Hematopoietic multipotent progenitor cell treated with erythropoietin and hydrocortisone succinate and interleukin-3 and kit ligand, for 17 days (in vitro differentiated cells): ENCODE measurements at regions not wholly inside any gene's neighbourhood (a gene's known extent, or its start where the extent isn't known, plus 50 kb on each side); places are given as distances from the start of the nearest gene placed in this dataset.
"Not testable (repeated sequence)": the region's sequence is repeated elsewhere in the genome, so short reads cannot be mapped to it uniquely, and the experiment has no call there.

Experiments used
- DNase-seq: peaks from one replicate; pipeline ENCODE4 v3.0.0-alpha.2; 2015; ENCODE audit warnings: low spot score

GRCh38 chr17:37859451-37859850 lies 64.8 kb upstream of the TBC1D3K start:
- no peak for DNase-seq

GRCh38 chr17:37858391-37858790 lies 65.8 kb upstream of the TBC1D3K start:
- not testable (repeated sequence) for DNase-seq

GRCh38 chr17:37856245-37856644 lies 68.0 kb upstream of the TBC1D3K start:
- no peak for DNase-seq

DNA sequence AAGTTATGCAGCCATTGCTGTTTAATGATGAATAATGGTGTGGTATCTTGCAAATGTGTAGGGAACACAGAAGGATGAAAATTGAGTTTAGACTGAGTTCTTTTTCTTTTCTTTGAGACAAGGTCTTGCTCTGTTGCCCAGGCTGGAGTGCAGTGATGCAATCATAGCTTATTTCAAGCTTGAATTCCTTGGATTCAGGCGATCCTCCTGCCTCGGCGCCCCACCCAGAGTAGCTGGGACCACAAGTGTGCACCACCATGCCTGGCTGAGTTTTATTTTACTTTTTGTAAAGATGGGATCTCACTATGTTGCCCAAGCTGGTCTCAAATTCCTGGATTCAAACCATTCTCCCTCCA lies 74.6 kb upstream of the TBC1D3K start:
- no peak for DNase-seq

- DNase-seq = no peak
Observed at GRCh38 chr17:37848690-37849616, 75.3 kb upstream of the TBC1D3K start.

GRCh38 chr17:37847811-37848331 lies 76.3 kb upstream of the TBC1D3K start:
- DNase-seq = no peak

GRCh38 chr17:37847102-37847501 lies 77.1 kb upstream of the TBC1D3K start:
- DNase-seq = no peak

DNA sequence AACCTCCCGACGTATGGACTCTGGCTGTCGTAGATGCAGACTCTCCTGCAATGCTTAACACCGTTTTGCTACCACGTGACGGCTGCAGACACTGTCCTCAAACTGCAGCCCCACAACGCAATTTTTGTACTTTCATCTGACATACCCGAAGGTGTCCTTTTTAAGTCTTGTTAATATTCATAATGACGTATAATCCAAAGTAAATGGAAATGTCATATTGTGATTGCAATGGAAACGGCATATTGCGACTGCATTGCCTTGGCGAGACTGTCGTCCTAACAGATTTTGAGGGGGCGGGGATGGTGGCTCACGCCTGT lies 79.3 kb upstream of the TBC1D3K start:
- DNase-seq = no peak

GRCh38 chr17:37844158-37844976 lies 79.8 kb upstream of the TBC1D3K start:
- DNase-seq = peak; percentile 38

GRCh38 chr17:37842401-37842800 lies 81.8 kb upstream of the TBC1D3K start:
- DNase-seq = no peak

GRCh38 chr17:37841232-37841631 lies 83.0 kb upstream of the TBC1D3K start:
- DNase-seq = no peak

DNA sequence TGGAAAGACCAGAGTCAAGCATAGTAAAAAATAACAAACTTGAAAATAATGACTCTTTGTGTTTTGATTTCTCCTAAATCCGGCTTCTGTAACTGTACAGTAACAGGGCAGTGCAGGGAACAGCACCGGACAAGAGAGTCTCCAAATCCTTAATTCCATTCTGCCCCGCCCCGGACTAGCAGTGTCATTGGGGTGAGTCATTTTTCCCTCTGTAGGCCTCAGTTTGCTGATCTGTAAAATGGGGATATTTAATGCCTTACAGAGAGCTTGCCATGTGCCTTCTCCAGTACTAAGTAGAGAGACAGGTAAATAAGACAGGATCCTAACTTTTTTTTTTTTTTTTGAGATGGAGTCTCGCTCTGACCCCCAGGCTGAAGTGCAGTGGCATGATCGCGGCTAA lies 83.6 kb upstream of the TBC1D3K start:
- DNase-seq = no peak

- DNase-seq = no peak
Observed at GRCh38 chr17:37839196-37839978, 84.8 kb upstream of the TBC1D3K start.

GRCh38 chr17:37838276-37838675 lies 85.9 kb upstream of the TBC1D3K start:
- DNase-seq = no peak

DNA sequence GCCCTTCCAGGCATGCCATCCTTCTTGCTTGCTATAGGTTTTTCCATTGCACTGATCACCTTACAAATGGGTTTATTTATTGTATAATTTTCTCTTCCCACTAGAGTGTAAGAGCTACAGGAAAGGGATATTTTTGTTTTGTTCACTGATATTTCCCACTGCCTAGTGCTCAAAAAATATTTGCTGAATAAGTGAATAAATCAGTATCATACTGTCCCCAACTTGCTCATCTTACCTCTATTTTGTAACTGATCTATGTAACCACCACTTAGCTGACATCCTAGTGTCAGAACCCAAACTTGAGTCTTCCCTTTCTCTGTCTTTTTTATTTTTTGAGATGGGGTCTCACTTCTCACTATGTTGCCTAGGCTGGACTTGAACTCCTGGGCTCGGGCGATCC lies 87.6 kb upstream of the TBC1D3K start:
- no peak for DNase-seq

- no peak for DNase-seq
Observed at GRCh38 chr17:37834168-37834567, 89.3 kb upstream of the HNF1B start.

DNA sequence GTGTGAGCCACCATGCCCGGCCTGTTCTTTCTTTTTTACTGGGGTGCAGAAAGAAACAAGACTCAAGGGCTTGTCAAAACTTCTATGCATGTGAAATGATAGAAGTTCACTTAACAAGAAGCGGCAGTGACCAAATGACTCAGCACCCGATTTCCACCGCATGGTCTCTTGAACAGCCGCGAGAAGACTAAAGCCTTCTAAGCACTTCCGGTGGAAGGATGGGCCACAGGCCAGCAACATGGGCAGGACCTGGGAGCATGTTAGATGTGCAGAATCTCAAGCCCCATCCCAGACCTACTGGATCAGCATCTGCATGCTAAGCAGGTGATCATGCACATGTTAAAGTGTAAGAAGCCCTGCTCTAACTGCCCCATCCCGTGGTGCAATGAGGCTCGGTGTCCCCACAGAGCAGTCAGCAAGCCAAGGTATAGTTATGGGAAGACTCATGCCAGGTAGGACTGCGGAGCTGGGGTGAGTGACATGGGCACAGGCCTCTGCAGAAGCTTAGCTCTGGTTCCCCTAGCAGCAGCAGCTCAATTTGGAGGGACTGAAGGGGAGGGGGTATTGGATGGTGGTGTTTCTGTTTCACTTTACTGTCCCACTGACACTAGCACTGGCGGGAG lies 88.5 kb upstream of the HNF1B start:
- no peak for DNase-seq

DNA sequence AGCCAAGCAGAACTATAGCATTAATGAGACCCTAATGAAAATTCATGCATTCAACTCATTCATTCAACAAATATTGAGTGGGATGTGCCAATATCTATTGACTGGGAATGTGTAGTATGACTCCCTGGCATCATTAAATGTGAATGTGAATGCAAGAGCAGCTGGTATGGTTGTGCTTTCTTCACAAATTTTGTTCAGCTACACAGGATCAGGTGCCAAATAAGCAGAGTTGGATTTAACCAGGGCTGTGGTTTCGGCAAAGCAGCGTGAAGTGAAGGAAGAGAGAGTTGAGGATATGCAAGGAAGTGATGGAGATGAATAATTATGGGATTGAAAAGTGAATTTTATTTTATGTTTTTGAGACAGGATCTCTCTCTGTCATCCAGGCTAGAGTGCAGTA lies 87.1 kb upstream of the HNF1B start:
- no peak for DNase-seq

DNA sequence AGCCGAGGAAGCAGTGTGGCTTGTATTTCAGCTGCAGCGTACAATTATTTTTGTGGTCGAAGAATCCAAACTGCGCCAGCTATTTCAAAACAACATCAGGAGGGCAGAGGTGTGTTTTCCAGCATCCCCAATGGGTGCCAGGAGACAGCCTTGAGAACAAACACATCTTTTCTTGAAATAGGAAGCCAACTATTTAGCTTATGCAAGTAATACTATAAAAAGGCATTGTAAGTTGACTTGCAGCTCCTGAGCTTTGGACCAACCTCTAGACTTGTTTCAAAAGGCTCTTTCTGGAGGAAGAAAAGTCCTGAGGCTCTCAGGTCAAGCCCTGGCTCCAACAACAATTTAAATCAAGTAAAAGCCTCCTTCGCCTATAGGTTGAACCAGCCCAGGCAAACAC lies 86.6 kb upstream of the HNF1B start:
- no peak for DNase-seq

- DNase-seq = no peak
Observed at GRCh38 chr17:37830151-37830993, 85.5 kb upstream of the HNF1B start.

GRCh38 chr17:37829592-37830123 lies 84.8 kb upstream of the HNF1B start:
- no peak for DNase-seq
